NCI-H2171 treated with DMSO at 0.1 percent for 48 hours (cell line): ENCODE measurements at regions not wholly inside any gene's neighbourhood (a gene's known extent, or its start where the extent isn't known, plus 50 kb on each side); places are given as distances from the start of the nearest gene placed in this dataset.

ENCODE experiments used
- DNase-seq: peaks from one replicate; lab custom pipeline; 2025; lab: John Stamatoyannopoulos, UW

DNA sequence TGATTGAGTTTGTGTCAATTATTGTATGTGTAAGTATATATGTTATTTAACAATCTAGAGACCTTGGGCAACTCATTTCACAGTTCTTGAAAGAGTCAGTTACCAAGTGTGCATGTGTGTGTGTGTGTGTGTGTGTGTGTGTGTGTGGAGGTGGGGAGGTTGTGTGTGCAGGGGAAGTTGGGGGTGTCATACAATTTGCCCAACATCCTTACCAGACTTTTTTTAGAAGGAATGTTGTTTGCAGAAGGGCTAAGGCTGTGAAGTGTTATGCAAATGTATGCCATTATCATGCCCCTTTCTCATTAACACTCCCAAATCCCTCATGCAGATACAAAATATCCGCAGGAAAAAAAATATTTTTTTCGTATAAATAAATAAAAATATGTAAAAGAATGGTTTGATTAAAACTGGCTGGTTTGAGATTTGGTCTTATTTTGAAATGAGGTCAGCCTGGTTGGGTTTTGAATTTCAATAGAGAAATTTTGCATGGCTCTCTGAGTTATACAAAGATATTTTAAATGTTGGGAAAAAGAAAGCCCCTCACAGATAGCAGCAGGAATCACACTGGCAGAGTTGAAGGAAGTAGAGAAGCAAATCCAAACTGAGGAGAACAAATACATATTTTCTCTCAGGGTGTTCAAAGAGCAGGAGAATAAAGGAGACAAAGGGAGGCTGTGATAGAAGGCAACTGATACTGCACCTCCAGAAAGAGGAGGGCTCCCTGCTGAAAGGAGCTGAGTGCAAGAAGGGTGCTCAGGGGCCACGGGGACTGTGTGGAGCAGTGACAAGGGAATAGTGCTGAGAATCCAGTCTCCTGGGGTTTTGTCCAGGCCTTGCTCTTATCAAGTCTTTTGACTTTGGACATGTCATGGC is 1365.5 kb upstream of the CELF4 start:
- DNase-seq: no peak

DNA sequence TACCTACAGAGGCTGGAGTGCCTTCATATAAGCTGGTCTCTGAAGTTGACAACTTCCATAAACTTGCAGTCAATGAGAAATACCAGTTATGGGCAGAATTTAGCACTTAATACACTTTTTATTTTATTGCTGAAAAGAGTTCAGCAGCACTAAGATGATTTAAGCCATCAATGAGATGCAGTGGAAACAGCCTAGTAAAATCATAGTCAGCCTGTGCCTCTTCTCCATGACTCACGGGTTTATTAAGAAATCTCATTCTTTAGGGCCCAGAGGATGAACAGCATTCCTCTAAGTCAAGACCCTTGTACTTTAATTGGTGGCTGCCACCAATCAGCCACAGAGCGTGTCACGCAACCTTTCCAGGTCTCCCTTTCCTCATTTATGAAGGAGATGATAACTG is 1357.9 kb upstream of the CELF4 start:
- no peak for DNase-seq

DNA sequence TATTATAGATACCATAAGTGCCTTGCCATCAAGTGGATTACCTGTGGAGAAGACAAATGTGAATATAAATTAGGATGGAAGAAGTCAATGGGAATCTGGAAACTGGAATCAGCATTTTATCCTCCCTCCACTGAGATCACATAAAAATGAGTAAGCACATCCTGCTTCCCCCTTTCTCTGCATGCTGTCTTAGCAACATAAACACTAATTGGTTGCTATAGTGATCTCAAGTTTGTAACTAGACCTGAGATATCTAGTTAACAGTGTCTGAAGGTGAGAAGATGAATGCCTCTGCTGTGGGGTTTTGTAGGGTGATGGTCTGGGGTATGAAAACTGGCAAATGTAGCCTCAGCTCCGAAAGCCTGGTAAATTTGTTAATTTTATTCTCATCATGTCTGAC is 1357.5 kb upstream of the CELF4 start:
- peak; percentile 31 for DNase-seq

DNA sequence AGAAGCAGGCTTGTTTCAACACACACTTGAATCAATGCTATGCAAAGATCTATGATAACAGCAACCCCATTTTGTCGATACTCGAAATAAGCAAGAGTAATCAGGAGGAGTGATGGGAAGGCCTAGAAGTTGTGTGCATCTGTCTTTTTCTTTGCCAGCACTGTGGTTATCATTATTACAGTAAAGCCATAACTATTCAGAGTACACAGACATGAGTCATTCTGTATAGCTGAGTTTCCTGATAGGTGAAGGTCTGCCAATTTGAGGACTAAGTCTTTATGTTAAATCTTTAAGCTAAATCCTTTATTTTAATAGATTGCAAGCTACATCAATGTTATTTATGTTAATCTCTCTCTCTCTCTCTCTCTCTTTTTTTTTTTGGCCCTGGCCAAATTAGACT is 1344.4 kb upstream of the CELF4 start:
- DNase-seq: no peak

DNA sequence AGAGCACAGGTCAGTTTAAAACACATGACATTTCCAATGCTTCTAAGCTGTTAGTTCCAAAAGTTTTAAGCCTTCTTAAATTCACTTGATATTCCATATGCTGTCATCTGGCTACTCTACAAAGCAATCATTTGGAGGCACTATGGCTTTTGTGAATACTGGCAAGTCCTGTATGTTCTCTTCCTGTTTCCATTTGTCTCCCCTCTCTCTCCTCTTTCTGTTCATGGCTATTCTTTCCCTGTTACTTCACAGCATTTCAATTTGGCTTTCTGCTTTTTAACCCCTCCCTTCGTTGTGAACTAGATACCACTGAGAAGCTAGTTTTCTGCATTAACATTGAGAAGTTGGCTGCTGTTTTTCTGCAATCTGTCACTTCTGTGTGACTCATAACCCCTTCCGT is 1337.2 kb upstream of the CELF4 start:
- no peak for DNase-seq

DNA sequence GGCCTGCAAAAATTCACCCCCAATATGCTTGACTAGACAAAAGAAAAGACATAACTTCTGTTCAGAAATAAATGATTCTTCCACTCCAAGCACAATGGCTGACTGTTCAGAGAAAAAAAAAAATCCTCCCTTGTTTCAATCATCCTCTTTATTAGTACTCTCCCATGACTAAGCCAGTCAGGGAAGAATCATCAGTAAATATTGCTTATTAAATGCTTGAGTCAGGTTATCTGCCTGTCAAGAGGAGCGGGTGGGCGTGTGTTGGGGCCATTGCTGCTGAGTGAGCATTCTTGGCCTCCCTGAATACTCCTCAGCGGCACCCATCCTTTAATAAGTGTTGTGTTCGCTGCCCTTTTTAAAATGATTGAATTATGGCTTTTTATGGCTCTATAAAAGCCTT is 1334.8 kb upstream of the CELF4 start:
- DNase-seq: no peak

DNA sequence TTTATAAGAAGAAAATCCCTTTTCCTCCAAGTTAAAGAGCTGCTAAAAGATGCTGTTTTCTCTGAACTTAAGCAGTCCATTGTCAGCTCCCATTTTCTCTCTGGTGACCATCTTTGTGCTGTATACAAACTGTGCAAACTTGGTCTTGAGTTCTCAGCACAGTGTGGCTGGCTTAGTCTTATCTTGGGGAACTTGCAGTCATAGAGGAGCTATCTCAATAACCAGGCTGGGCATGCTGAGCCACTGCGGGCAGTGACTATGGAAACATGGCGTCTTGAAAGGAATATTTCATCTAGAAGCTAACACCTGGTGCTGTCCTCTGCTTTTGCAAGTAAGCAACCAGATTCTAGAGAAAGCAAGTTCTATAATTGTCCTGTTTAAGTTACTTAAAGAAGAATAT is 1334.4 kb upstream of the CELF4 start:
- DNase-seq: no peak

DNA sequence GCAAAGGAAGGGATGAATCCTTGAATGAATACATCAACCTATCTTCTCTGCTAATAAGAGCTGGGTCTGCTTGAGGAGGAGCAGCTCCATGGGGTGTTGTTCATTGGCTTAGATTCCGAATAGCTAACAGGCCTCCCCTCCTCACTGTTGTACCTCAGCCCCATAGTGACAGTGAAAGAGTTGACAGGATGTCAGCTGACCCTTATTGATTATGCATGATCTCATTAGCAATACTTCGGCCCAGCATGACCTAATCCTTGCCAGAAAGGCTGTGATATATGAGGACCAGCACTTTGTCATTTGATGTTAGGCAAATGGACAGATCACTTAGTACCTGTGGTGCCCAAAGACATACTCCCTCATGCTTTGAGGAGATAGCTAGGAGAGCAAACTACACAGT is 1333.7 kb upstream of the CELF4 start:
- no peak for DNase-seq

DNA sequence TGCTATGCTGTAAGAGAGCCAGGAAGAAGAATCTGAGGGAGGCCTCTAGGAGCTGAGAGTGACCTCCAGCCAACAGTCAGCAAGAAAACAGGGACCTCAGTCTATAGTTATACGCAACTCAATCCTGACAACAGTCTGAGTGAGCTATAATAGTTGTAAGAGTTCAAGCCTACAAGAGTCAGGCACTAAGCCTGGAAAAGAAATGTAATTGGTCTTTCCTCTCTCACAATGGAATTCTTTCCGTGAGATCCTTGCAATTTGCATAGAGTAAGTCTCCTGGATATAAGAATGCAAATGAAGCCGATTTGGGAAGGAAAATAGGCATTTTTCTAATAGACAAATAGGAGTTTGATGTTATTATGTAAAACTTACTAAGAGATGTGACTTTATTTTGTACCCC is 1332.6 kb upstream of the CELF4 start:
- DNase-seq: no peak

DNA sequence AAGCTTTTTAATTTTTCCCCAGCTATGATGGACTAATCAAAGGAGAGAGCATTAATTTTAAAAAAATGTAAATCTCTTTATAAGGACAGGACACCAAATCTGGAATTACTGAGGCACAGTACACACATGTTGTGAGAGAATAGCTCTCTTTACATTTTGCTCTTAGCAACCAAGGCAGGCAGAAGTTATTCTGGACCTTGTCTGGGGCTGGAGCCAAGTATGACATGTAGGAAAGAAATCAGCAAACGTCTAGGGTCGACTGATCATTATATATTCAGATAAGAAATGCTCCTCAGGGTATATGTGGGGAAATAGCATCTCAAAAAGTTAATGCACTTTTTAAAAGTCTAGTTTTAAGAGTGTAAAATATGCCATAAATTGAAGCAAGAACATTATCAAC is 1330.0 kb upstream of the CELF4 start:
- DNase-seq: no peak

DNA sequence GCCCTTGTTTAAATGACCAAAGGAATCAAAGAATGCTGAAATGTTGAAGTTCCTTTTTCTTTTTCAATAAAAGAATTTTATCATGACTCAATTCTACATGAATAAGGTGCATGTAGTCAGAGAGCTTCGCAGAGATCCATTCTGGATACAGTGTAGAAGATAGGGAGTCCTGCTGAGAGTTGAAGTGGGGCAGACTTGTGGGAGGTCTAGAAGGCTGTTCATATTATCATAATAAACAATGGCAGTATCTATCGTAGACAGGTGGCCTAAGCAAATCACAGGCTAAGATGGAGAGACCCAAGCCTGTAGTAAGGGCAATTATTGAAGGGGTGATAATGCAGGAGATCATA is 1322.0 kb upstream of the CELF4 start:
- no peak for DNase-seq

DNA sequence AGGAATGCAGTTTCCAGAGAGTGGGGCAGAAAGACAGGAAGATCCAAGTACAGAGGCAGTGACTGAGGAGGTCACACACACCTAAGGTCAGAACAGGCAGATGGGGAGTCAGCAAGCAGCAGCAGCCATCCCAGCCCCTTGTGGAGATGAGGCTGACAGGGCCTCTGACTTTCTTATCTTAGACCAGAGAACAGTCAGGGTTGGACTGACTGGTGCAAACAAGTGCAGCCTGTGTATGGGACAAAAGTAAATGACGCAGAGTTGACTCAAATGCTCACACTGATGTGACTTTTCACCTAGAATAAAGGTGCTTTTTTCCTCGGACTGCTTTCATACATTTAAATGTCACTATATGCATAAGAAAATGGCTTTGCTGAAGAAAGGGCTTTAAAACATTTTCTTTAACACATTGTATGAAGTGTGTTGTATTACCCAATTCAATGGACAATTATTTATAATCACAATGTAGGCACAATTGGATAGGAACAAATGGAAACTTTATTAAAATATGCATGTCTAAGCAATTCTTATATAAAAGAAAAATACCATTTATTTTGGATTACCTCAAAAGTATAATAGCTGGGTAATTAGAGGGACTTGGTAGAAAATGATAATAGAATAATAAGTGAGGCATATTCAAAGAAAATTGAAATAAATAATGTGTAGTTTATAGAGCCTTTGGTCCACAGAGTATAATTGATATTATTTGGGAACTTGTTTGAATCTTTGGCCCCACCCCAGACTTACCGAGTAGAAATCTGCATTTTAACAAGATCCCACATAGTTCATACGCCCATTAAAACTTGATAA is 1321.5 kb upstream of the CELF4 start:
- no peak for DNase-seq

DNA sequence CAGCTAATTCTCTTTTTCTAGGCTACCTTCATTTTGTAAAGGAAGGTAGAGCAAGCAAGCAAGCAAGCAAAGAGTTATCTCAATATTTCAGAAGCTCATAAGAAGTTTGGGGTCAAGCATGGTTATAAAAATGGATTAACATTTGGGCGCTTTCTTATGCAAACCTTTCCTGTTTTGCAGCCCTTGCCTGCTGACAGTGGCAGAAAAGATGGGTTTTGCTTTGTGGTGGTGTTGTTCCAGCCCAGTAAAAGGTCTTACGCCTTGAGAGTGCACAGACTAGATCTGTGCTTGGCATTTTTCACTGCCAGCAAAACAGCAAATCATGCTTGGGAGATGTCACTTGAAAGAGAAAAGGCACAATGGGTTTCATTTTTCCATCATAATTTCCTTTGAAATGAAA is 1320.6 kb upstream of the CELF4 start:
- no peak for DNase-seq

DNA sequence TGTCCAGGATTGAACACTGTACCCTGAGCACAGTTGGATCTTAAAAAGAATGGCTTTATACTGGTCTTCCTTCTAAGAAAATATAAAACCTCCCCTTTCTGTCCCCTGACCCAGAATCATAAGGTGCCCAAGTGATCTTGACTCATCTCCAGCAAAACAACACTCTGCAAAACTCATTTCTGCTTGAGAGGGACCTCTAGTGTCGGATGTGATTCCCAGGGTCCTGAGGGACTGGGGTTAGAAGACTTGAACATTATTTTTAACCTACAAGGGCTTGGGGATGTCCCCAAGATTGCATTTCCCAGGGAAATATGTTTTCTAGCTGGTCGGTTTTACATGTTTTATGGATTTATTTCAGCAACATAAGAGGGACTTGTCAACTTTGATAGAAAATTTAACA is 1318.5 kb upstream of the CELF4 start:
- DNase-seq: no peak

DNA sequence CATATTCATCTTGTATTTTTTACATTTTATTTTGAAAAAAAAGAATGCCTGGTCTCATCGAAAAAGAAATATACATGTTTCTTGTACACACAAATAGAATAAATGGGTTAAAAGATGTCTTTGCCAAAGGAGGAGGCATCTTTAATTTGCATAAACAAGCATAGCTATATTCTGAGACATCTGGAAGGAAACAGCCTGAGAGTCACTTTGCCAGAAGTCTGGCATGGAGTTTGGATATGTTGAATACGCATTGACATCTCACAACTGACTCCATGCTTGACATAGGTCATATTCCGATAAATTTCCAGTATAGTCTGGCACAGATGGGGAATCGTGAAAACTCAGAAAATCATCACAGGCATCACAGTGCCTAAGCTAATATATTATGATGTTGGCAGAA is 1317.5 kb upstream of the CELF4 start:
- no peak for DNase-seq

DNA sequence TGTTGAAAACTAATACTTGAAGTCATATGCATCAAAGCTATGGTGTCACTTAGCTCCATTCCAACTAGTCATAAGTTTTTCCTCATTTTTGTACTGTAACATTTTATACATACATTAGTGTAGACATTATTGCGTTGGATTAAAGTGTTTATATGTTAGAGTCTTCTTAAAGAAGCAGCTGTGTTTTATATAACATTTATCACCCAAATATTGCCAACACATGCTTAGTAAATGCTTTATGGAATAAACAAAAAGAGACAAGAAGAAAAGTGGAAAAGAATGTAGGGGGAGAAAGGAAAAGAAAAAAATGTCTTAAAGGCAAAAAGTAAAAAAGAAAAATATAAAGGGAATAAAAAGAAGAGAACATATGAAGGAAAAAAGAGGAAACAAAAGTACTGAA is 1314.3 kb upstream of the CELF4 start:
- no peak for DNase-seq

DNA sequence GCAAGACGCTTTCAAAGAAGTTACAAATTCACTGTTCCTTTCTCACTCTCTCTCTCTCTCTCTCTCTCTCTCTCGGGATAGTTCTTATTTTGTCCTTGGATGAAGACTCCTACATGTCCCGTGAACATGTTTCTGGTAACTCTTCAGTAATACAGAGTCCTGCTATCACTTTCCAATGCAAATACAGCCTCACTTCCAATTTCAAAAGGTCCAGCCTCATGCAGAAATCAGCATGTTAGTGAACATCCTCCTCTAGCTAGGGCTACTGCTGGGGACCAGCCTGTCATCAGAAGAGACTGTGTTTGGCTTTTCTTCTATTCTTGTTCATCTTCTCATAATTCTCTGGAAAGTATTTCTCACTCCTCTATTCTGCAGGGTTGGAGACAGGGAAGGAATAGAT is 1306.7 kb upstream of the CELF4 start:
- no peak for DNase-seq

DNA sequence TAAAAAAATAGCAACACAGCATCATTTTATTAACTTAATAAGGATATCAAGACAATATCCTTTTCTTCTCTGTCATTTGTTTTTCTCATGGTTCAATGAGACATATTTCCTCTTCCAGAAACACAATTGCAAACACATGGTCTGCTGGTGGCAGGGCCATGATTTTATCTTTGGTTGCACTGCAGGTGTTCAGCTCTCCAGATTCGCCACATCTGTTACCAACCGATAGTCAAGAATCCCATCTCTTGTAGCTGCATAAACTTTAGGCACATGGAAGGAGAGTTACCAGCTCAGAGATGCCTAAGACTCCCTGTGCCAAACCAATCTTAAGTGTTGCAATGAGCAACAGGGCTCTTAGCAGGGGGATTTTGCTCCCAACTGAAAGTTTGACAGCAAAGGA is 1303.2 kb upstream of the CELF4 start:
- peak; percentile 7 for DNase-seq

DNA sequence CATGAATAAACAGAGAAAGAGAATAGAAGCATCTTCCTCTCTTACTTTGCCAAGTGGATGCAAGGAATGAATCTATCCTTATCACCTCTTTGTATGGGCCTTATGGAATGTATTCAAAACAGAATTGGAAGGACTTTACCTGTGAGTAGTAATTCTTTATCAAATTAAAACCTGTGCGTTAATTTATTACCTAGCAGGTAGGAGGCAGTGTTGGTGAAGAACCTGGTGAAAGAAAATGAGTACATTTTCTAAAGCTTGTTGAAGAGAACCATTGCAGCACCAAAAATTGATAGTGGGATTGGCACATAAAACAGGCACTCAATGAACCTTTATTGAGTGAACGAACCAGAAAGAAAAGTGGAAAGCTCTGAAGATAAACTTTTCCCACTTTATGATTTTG is 1302.1 kb upstream of the CELF4 start:
- DNase-seq: no peak

DNA sequence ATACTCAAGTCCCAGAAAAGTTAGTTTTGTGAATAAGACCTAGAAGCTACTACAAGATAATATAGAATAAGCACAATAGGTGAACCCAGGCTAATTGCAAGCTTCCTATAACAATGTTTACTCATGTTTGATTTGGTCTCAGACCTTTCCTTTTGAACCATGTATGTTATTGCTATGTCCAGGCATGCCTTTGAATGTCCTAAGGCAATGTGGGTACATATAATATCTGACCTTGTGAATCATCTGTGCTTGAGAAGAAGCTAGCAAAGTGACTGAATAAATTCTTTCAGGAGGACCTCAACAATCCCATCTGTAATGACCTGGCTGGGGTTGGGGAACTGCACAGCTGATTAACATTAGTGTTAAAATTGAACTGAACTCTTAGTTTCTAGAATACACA is 1285.9 kb upstream of the CELF4 start:
- no peak for DNase-seq

DNA sequence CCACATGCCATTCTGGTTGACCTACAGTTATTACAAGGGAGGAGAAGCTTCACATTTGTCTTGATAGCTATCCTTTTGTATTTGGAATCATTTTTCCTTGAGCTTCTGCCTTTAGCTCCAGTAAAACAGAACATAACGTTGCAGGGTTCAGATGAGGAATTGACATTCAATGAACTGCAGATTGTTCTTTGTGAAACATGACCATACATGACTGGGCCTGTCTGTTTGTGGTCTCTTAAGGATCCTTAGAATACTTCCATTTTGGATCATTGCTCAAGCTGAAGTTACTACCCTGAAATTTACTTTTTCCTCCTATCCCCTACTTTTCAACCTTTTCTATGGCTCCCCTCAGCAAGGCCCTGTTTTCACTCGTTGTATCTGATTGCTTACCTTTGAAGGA is 1281.7 kb upstream of the CELF4 start:
- DNase-seq: no peak

DNA sequence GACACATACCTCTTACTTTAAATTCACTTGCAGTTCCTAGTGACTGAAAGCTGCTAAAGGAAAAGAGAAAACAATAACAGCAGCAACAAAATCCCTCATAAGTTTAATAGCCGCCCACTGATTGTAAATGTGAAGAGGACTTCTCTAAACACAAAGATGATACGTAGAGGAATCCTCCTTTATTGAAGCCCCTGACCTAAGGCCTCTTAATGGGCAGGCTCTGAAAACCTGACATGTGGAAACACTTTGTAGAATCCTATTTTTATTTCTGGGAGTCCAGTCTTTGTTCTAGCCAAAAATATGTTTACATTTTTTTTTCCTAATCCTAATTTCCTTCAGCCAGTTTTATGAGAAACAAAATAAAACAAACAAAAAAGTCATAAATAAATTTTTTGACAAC is 1277.7 kb upstream of the CELF4 start:
- no peak for DNase-seq

DNA sequence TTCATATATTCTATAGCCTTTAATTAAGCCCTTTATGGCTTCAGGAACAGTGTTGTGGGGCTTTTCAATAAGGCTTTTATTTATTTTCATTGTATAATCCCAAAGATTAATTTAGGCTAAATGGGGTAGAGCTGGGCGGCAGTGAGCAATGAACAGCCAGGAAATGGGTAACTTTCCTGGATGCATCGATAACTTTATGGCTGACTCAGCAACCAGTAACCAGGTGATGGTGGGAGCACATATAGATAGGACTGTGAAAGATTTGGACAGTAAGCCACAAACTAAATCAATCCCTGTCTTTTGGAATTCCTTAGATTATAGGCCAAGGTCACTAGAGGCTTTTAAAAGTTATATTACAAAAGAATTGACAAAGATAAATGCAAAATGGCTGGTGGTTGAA is 1260.6 kb upstream of the CELF4 start:
- DNase-seq: no peak

DNA sequence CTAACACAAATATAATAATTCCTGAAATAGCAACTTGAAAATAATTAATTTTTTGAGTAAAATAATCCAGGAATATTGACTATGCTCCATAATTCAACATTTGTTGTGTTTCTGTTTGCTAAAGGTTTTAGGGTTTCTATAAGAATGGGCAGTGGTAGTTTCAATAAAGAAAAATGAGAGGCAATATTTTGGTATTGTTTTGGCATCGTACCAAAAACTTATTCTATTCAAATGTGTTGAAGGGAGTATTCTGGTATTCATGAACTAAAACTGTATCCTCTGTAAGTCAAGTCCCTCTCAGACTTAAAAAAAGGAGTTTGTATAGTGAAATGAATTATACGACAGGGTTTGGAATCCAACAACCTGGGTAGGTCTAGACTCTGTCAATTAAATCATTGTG is 1245.6 kb upstream of the CELF4 start:
- no peak for DNase-seq
